Loucy (cell line): ENCODE measurements at regions not wholly inside any gene's neighbourhood (a gene's known extent, or its start where the extent isn't known, plus 50 kb on each side); places are given as distances from the start of the nearest gene placed in this dataset.

ENCODE experiments used
- H2AFZ ChIP-seq: fragments of 200-600 bp; sonication (generic); 2 replicates; pipeline ENCODE4 v1.6.0; 2016; ENCODE audit warnings: antibody characterized with exemption, mild to moderate bottlenecking, low read length, moderate library complexity
- H3F3A ChIP-seq: fragments of 200-600 bp; 2 replicates; pipeline ENCODE4 v1.6.0; 2016; ENCODE audit warnings: antibody characterized with exemption, low read depth, mild to moderate bottlenecking
- H3K27me3 ChIP-seq: fragments of 200-600 bp; sonication (generic); 2 replicates; pipeline ENCODE4 v1.6.1; 2014; ENCODE audit warnings: low read length, mild to moderate bottlenecking; ENCODE audit not compliant: insufficient read depth, poor library complexity, severe bottlenecking
- H3K36me3 ChIP-seq: fragments of 200-600 bp; sonication (generic); 2 replicates; pipeline ENCODE4 v1.6.1; 2016; ENCODE audit warnings: low read length; ENCODE audit not compliant: insufficient read depth
- H3K4me1 ChIP-seq: fragments of 200-600 bp; sonication (generic); 2 replicates; pipeline ENCODE4 v1.5.1; 2014; ENCODE audit warnings: low read length, mild to moderate bottlenecking; ENCODE audit not compliant: insufficient read depth, poor library complexity, severe bottlenecking
- H3K4me2 ChIP-seq: fragments of 200-600 bp; sonication (generic); 2 replicates; pipeline ENCODE4 v1.6.0; 2014; ENCODE audit warnings: antibody characterized with exemption, low read length, low read depth, mild to moderate bottlenecking; ENCODE audit not compliant: poor library complexity, severe bottlenecking
- H3K4me3 ChIP-seq: fragments of 200-600 bp; sonication (generic); 2 replicates; pipeline ENCODE4 v1.5.1; 2014; ENCODE audit warnings: low read length, mild to moderate bottlenecking, mixed read lengths; ENCODE audit not compliant: poor library complexity, severe bottlenecking
- H3K79me2 ChIP-seq: fragments of 200-600 bp; sonication (generic); 2 replicates; pipeline ENCODE4 v1.6.1; 2014; ENCODE audit warnings: low read length; ENCODE audit not compliant: insufficient read depth
- H3K9ac ChIP-seq: fragments of 200-600 bp; sonication (generic); 2 replicates; pipeline ENCODE4 v1.6.0; 2014; ENCODE audit warnings: mild to moderate bottlenecking, low read depth, low read length, moderate library complexity; ENCODE audit not compliant: poor library complexity, severe bottlenecking
- H3K9me2 ChIP-seq: fragments of 200-600 bp; sonication (generic); replicated peaks from 2 replicates; pipeline ENCODE4 v1.6.1; 2016; ENCODE audit warnings: low read depth, low read length, mixed read lengths
- H3K9me3 ChIP-seq: fragments of 200-600 bp; sonication (generic); 2 replicates; pipeline ENCODE4 v1.6.1; 2014; ENCODE audit warnings: mild to moderate bottlenecking, antibody characterized with exemption, low read length, low read depth; ENCODE audit not compliant: insufficient read depth
- H4K20me1 ChIP-seq: fragments of 200-600 bp; sonication (generic); 2 replicates; pipeline ENCODE4 v1.6.0; 2014; ENCODE audit warnings: antibody characterized with exemption, low read length, mild to moderate bottlenecking; ENCODE audit not compliant: insufficient read depth, poor library complexity, severe bottlenecking
- EZH2phosphoT487 ChIP-seq: fragments of 200-600 bp; IDR thresholded peaks from 2 replicates; pipeline ENCODE4 v1.6.1; 2018; ENCODE audit warnings: antibody characterized with exemption, mild to moderate bottlenecking, moderate library complexity, borderline replicate concordance
- TF ChIP-seq, protein P1 (sequence below): fragments of 200-600 bp; sonication (generic); conservative IDR thresholded peaks from 2 replicates; pipeline ENCODE4 v1.5.1; 2014; ENCODE audit warnings: mild to moderate bottlenecking, antibody characterized with exemption, low read length

DNA sequence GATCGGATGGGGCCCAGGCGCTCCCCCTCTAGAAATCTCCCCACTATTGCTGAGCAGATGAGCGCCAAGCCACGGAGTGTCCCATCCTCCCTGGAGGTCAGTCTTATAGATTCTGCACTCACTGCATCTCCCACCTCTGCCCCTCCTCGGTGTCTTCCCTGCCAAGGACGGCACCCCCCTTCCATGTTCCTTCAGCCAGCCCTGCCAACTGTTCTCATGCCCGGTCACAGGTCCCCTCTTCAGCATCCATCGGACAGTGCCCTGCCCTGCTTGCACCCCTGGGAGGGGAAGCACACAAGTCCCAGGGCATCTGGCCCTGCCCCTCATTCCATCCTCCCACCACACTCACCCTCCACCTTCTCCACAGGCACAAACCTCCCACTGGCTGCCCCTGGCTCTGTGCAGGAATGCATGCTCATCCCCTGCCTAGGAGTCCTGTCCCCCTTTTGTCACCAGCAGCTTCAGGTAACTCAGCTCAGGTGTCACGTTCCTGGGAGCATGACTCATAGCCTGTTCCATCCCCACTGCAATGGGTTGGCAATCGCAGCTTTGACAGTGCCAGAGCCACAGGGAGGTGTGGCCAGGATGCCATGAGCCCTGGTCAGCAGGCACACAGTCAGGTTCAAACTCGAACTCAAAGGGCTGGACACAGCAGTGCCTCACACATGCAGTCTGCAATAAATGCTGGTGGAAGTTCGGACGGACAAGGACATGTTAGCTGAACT is 234.7 kb upstream of the TCERG1L start:
- no peak overlapping the region for H3K9ac ChIP-seq
- H3K79me2 ChIP-seq: no peaks in the 10 kb centered on the region
- H4K20me1 ChIP-seq: no peaks in the 10 kb centered on the region
- no peaks in the 10 kb centered on the region for H3K4me1 ChIP-seq
- no peaks in the 10 kb centered on the region for H3K9me2 ChIP-seq
- no peaks in the 10 kb centered on the region; the same call in 1 of the 2 replicates for H3K9me3 ChIP-seq
- H3K36me3 ChIP-seq: no peaks in the 10 kb centered on the region
- no peak overlapping the region for H2AFZ ChIP-seq
- H3K4me3 ChIP-seq: no peak overlapping the region
- no peaks in the 10 kb centered on the region for H3F3A ChIP-seq
- TF ChIP-seq, protein P1, sequence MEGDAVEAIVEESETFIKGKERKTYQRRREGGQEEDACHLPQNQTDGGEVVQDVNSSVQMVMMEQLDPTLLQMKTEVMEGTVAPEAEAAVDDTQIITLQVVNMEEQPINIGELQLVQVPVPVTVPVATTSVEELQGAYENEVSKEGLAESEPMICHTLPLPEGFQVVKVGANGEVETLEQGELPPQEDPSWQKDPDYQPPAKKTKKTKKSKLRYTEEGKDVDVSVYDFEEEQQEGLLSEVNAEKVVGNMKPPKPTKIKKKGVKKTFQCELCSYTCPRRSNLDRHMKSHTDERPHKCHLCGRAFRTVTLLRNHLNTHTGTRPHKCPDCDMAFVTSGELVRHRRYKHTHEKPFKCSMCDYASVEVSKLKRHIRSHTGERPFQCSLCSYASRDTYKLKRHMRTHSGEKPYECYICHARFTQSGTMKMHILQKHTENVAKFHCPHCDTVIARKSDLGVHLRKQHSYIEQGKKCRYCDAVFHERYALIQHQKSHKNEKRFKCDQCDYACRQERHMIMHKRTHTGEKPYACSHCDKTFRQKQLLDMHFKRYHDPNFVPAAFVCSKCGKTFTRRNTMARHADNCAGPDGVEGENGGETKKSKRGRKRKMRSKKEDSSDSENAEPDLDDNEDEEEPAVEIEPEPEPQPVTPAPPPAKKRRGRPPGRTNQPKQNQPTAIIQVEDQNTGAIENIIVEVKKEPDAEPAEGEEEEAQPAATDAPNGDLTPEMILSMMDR: no peak
- no peak for TF ChIP-seq EZH2phosphoT487
- no peaks in the 10 kb centered on the region for H3K27me3 ChIP-seq
- H3K4me2 ChIP-seq: no peak overlapping the region

DNA sequence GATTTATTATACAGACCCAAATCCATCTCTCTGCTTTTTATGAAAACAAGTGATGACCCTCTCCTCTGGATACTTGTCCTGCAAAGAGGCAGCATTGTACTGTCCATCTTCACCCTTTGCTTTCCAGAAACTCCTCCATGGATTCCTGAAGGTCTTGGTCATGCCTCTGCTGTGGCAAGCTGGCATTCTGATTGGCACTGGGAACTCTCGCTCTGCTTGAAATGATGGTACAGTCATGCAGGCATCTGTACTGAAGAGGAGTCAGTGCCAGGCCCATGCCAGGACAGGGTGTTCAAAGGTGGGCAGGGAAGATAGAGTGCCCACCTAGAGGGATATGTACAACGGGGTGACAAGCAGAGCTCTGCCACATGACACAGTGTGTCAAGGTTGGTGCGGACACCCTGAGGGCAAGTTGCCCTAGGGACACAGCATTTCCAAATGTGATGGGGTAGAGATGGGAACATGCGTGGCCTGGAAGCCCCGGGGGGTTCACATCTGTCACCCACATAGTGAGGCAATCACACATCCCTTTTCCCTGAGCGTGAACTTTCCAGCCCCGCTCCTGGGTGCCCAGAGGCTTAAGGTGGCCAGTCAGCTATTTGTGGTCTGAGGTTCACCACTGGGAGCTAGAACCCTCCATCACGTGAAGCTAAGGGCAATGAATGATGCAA is 235.7 kb upstream of the TCERG1L start:
- Histone ChIP-seq H3F3A (no peaks in the 10 kb centered on the region), H3K27me3 (no peaks in the 10 kb centered on the region), H3K9me2 (no peaks in the 10 kb centered on the region), H3K9ac (no peak overlapping the region), H4K20me1 (no peaks in the 10 kb centered on the region), H3K4me3 (no peak overlapping the region), H3K4me2 (no peak overlapping the region), H3K9me3 (no peaks in the 10 kb centered on the region; the same call in 1 of the 2 replicates), H3K36me3 (no peaks in the 10 kb centered on the region), H2AFZ (no peak overlapping the region), H3K4me1 (no peaks in the 10 kb centered on the region), H3K79me2 (no peaks in the 10 kb centered on the region)
- TF ChIP-seq, protein P1: no peak
- no peak for TF ChIP-seq EZH2phosphoT487

DNA sequence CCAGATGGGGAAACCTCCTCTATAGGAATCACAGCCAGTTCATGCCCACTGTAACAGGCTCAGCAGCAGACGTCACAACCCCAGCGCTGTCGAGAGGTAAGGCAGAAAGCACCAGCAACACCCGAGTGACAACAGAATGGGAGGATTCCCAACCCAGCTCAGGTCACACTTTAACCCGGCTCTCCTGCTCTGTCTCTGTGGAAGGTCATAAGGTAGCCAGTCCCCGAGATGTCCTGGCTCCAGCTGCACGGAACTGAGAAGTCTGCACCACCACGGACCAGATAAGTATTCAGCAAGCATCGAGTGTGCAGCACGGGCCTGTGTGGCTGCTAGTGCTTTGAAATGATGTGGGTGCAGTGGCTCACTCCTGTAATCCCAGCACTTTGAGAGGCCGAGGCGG is 236.7 kb upstream of the TCERG1L start:
- no peaks in the 10 kb centered on the region for H3K9me2 ChIP-seq
- H3K79me2 ChIP-seq: no peaks in the 10 kb centered on the region
- H3K4me1 ChIP-seq: peaks cover 6% of the 10 kb centered on the region
- no peak overlapping the region for H3K9ac ChIP-seq
- no peaks in the 10 kb centered on the region for H4K20me1 ChIP-seq
- no peak overlapping the region for H2AFZ ChIP-seq
- H3K36me3 ChIP-seq: no peaks in the 10 kb centered on the region
- no peak overlapping the region for H3K4me3 ChIP-seq
- H3K9me3 ChIP-seq: no peaks in the 10 kb centered on the region; the same call in 1 of the 2 replicates
- no peaks in the 10 kb centered on the region for H3K27me3 ChIP-seq
- no peak overlapping the region for H3K4me2 ChIP-seq
- no peak for TF ChIP-seq EZH2phosphoT487
- TF ChIP-seq, protein P1: no peak
- no peaks in the 10 kb centered on the region for H3F3A ChIP-seq
